H9 (cell line): ENCODE measurements at regions not wholly inside any gene's neighbourhood (a gene's known extent, or its start where the extent isn't known, plus 50 kb on each side); places are given as distances from the start of the nearest gene placed in this dataset.

ENCODE experiments used
- DNase-seq: peaks from one replicate; pipeline ENCODE4 v3.0.0-alpha.2; 2017
- H2AFZ ChIP-seq: one replicate; pipeline ENCODE4 v1.6.1; 2013; ENCODE audit warnings: mild to moderate bottlenecking, low read length, control low read depth, moderate library complexity
- H2AK5ac ChIP-seq: 2 replicates; pipeline ENCODE4 v1.6.1; 2013; ENCODE audit warnings: low read length, control low read depth, mixed read lengths; ENCODE audit not compliant: insufficient read length
- H2BK120ac ChIP-seq: one replicate; pipeline ENCODE4 v1.6.1; 2013; ENCODE audit warnings: low read depth, mild to moderate bottlenecking, low read length, control low read depth, inconsistent platforms; ENCODE audit not compliant: poor library complexity, severe bottlenecking
- H2BK12ac ChIP-seq: 2 replicates; pipeline ENCODE4 v1.6.1; 2013; ENCODE audit warnings: low read length, control low read depth, mixed read lengths, low read depth; ENCODE audit not compliant: insufficient read length
- H2BK15ac ChIP-seq: 2 replicates; pipeline ENCODE4 v1.6.1; 2013; ENCODE audit warnings: low read depth, low read length, control low read depth
- H2BK20ac ChIP-seq: one replicate; pipeline ENCODE4 v1.6.1; 2013; ENCODE audit warnings: low read depth, mild to moderate bottlenecking, low read length, control low read depth, inconsistent platforms; ENCODE audit not compliant: poor library complexity, severe bottlenecking
- H2BK5ac ChIP-seq: 2 replicates; pipeline ENCODE4 v1.6.1; 2013; ENCODE audit warnings: low read length, control low read depth, mixed read lengths; ENCODE audit not compliant: insufficient read length
- H3K14ac ChIP-seq: 2 replicates; pipeline ENCODE4 v1.6.1; 2013; ENCODE audit warnings: low read length, control low read depth; ENCODE audit not compliant: insufficient read depth
- H3K18ac ChIP-seq: 2 replicates; pipeline ENCODE4 v1.6.1; 2013; ENCODE audit warnings: low read depth, mild to moderate bottlenecking, mixed read lengths, low read length, control low read depth; ENCODE audit not compliant: insufficient read length
- H3K23ac ChIP-seq: 2 replicates; pipeline ENCODE4 v1.6.1; 2013; ENCODE audit warnings: low read length, control low read depth, mixed read lengths, low read depth; ENCODE audit not compliant: insufficient read length
- H3K23me2 ChIP-seq: 2 replicates; pipeline ENCODE4 v1.6.1; 2013; ENCODE audit warnings: low read depth, mild to moderate bottlenecking, mixed read lengths, low read length, control low read depth; ENCODE audit not compliant: insufficient read length, poor library complexity, severe bottlenecking
- H3K27ac ChIP-seq: 2 replicates; pipeline ENCODE4 v1.5.1; 2013; ENCODE audit warnings: low read length, control low read depth, mixed read lengths, low read depth; ENCODE audit not compliant: insufficient read length
- H3K27me3 ChIP-seq: 2 replicates; pipeline ENCODE4 v1.6.1; 2013; ENCODE audit warnings: low read length, control low read depth, inconsistent platforms; ENCODE audit not compliant: insufficient read depth
- H3K4ac ChIP-seq: 2 replicates; pipeline ENCODE4 v1.6.1; 2013; ENCODE audit warnings: low read depth, mild to moderate bottlenecking, control low read depth, inconsistent platforms, low read length, moderate library complexity
- H3K4me1 ChIP-seq: 2 replicates; pipeline ENCODE4 v1.6.1; 2013; ENCODE audit warnings: low read length, control low read depth, inconsistent platforms; ENCODE audit not compliant: insufficient read depth
- H3K4me2 ChIP-seq: 2 replicates; pipeline ENCODE4 v1.6.1; 2013; ENCODE audit warnings: low read length, control low read depth, mixed read lengths; ENCODE audit not compliant: insufficient read length, insufficient read depth
- H3K56ac ChIP-seq: 2 replicates; pipeline ENCODE4 v1.6.1; 2013; ENCODE audit warnings: low read depth, mild to moderate bottlenecking, mixed read lengths, low read length, control low read depth; ENCODE audit not compliant: insufficient read length
- H3K79me1 ChIP-seq: 2 replicates; pipeline ENCODE4 v1.6.1; 2013; ENCODE audit warnings: low read depth, mild to moderate bottlenecking, moderate library complexity, low read length, control low read depth, inconsistent platforms; ENCODE audit not compliant: insufficient read depth, poor library complexity, severe bottlenecking
- H3K79me2 ChIP-seq: 2 replicates; pipeline ENCODE4 v1.6.1; 2013; ENCODE audit warnings: low read length, control low read depth, inconsistent platforms; ENCODE audit not compliant: insufficient read depth
- H3K9ac ChIP-seq: 2 replicates; pipeline ENCODE4 v1.6.1; 2013; ENCODE audit warnings: low read length, control low read depth, mixed read lengths; ENCODE audit not compliant: insufficient read length; ENCODE audit errors: extremely low read depth
- H3K9me3 ChIP-seq: one replicate; pipeline ENCODE4 v1.6.1; 2013; ENCODE audit warnings: low read depth, low read length, inconsistent platforms; ENCODE audit not compliant: control insufficient read depth
- H3T11ph ChIP-seq: one replicate; pipeline ENCODE4 v1.6.1; 2013; ENCODE audit warnings: mild to moderate bottlenecking, low read length, control low read depth, inconsistent platforms
- H4K20me1 ChIP-seq: one replicate; pipeline ENCODE4 v1.6.1; 2013; ENCODE audit not compliant: control insufficient read depth, insufficient read length, insufficient read depth
- H4K5ac ChIP-seq: 2 replicates; pipeline ENCODE4 v1.6.1; 2013; ENCODE audit warnings: low read depth, mild to moderate bottlenecking, mixed read lengths, low read length, control low read depth; ENCODE audit not compliant: insufficient read length
- H4K8ac ChIP-seq: replicated peaks from 2 replicates; pipeline ENCODE4 v1.6.1; 2013; ENCODE audit warnings: low read length, control low read depth, mixed read lengths, low read depth; ENCODE audit not compliant: insufficient read length
- H4K91ac ChIP-seq: 2 replicates; pipeline ENCODE4 v1.6.1; 2013; ENCODE audit warnings: low read depth, mild to moderate bottlenecking, moderate library complexity, mixed read lengths, low read length, control low read depth; ENCODE audit not compliant: insufficient read length
- H3K27ac Mint-ChIP-seq, 3 experiments: 2 replicates in 2 of 3; 3 replicates in 1 of 3; pipeline ENCODE4 v1.8.0; 2020 to 2021; ENCODE audit warnings: mixed read lengths in 3 of 3, mild to moderate bottlenecking in 1 of 3, moderate library complexity in 1 of 3
- H3K27me3 Mint-ChIP-seq: 2 replicates; pipeline ENCODE4 v1.8.0; 2021; ENCODE audit warnings: low read depth, mild to moderate bottlenecking, moderate library complexity, mixed read lengths
- H3K36me3 Mint-ChIP-seq, 3 experiments: 2 replicates in 2 of 3; 3 replicates in 1 of 3; pipeline ENCODE4 v1.8.0; 2020 to 2021; ENCODE audit warnings: low read depth in 3 of 3, mixed read lengths in 3 of 3; ENCODE audit not compliant: insufficient read depth in 1 of 3
- H3K4me1 Mint-ChIP-seq, 2 experiments: 2 replicates each; pipeline ENCODE4 v1.8.0; 2020; ENCODE audit warnings: mixed read lengths in 2 of 2
- H3K4me3 Mint-ChIP-seq, 2 experiments: 2 replicates in 1 of 2; 3 replicates in 1 of 2; pipeline ENCODE4 v1.8.0; 2020 to 2021; ENCODE audit warnings: mild to moderate bottlenecking in 2 of 2, mixed read lengths in 2 of 2, moderate library complexity in 1 of 2
- H3K9me3 Mint-ChIP-seq, 2 experiments: 2 replicates in 1 of 2; 3 replicates in 1 of 2; pipeline ENCODE4 v1.8.0; 2020; ENCODE audit warnings: mild to moderate bottlenecking in 2 of 2, mixed read lengths in 2 of 2, moderate library complexity in 1 of 2
- WGBS: extraction: QIAGEN DNeasy Blood & Tissue Kit; methylation state at CpG from one replicate; pipeline ENCODE4 v1.1.7; 2013; ENCODE audit warnings: missing lambda C conversion rate, low lambda C conversion rate, mixed read lengths; ENCODE audit not compliant: insufficient read length; ENCODE audit errors: extremely low coverage; 5-methylcytosine and 5-hydroxymethylcytosine counted together
- TF ChIP-seq, protein P1 (sequence below): fragments of 200-600 bp; sonication (generic); conservative IDR thresholded peaks from 3 replicates; pipeline ENCODE4 v1.8.0; 2021; ENCODE audit warnings: antibody characterized with exemption, mild to moderate bottlenecking

DNA sequence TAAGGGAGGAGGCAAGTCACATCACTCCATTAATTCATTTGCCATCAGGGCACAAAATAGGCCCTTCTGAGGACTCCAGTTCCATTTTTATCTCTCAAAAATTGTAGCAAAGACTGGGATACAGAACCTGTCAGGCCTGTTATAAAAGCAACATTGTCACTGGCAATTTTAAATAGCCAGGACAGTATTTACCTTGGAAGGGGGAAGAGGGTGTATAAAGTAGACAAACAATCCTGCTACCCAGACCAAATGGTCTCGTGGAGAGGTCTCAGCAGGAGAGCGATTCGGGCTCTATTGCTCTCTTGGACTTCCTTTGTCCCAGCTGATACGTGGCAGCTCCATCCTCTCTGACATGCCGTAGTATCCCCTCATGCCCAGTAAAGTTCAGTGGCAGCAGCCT, 740.3 kb upstream of the HS6ST1 start:
- H2AFZ ChIP-seq, result no peak overlapping the region
- H3K4ac ChIP-seq, result no peak overlapping the region
- WGBS, result no CpG with 5 or more reads among the region's 5 CpGs
- Mint-ChIP-seq H3K4me3 (no peak overlapping the region), H3K36me3 (no peaks in the 10 kb centered on the region), H3K27me3 (no peaks in the 10 kb centered on the region), H3K9me3 (no peaks in the 10 kb centered on the region), H3K27ac (no peak overlapping the region), H3K4me1 (no peaks in the 10 kb centered on the region)
- H3K18ac ChIP-seq, result no peak overlapping the region
- TF ChIP-seq, protein P1, sequence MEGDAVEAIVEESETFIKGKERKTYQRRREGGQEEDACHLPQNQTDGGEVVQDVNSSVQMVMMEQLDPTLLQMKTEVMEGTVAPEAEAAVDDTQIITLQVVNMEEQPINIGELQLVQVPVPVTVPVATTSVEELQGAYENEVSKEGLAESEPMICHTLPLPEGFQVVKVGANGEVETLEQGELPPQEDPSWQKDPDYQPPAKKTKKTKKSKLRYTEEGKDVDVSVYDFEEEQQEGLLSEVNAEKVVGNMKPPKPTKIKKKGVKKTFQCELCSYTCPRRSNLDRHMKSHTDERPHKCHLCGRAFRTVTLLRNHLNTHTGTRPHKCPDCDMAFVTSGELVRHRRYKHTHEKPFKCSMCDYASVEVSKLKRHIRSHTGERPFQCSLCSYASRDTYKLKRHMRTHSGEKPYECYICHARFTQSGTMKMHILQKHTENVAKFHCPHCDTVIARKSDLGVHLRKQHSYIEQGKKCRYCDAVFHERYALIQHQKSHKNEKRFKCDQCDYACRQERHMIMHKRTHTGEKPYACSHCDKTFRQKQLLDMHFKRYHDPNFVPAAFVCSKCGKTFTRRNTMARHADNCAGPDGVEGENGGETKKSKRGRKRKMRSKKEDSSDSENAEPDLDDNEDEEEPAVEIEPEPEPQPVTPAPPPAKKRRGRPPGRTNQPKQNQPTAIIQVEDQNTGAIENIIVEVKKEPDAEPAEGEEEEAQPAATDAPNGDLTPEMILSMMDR, result no peak
- H3K14ac ChIP-seq, result no peak overlapping the region
- H3K23ac ChIP-seq, result no peak overlapping the region
- no peak overlapping the region for H3T11ph ChIP-seq
- no peak for DNase-seq
- no peak overlapping the region for H2AK5ac ChIP-seq
- no peaks in the 10 kb centered on the region for H3K4me1 ChIP-seq
- no peak overlapping the region for H2BK12ac ChIP-seq
- H3K27ac ChIP-seq, result no peak overlapping the region
- H4K5ac ChIP-seq, result no peak overlapping the region
- H2BK15ac ChIP-seq, result no peak overlapping the region
- H2BK120ac ChIP-seq, result no peak overlapping the region
- H3K56ac ChIP-seq, result no peak overlapping the region
- H2BK20ac ChIP-seq, result no peak overlapping the region
- no peaks in the 10 kb centered on the region for H3K79me1 ChIP-seq
- H2BK5ac ChIP-seq, result no peak overlapping the region
- no peaks in the 10 kb centered on the region for H3K23me2 ChIP-seq
- H3K27me3 ChIP-seq, result no peaks in the 10 kb centered on the region
- H3K79me2 ChIP-seq, result no peaks in the 10 kb centered on the region
- H3K9me3 ChIP-seq, result no peaks in the 10 kb centered on the region
- H4K20me1 ChIP-seq, result no peaks in the 10 kb centered on the region
- H3K4me2 ChIP-seq, result no peak overlapping the region
- H4K8ac ChIP-seq, result no peak overlapping the region
- H3K9ac ChIP-seq, result no peak overlapping the region
- no peak overlapping the region for H4K91ac ChIP-seq
